ENCODE measurements at regions not wholly inside any gene's neighbourhood (a gene's known extent, or its start where the extent isn't known, plus 50 kb on each side); places are given as distances from the start of the nearest gene placed in this dataset.

DNA sequence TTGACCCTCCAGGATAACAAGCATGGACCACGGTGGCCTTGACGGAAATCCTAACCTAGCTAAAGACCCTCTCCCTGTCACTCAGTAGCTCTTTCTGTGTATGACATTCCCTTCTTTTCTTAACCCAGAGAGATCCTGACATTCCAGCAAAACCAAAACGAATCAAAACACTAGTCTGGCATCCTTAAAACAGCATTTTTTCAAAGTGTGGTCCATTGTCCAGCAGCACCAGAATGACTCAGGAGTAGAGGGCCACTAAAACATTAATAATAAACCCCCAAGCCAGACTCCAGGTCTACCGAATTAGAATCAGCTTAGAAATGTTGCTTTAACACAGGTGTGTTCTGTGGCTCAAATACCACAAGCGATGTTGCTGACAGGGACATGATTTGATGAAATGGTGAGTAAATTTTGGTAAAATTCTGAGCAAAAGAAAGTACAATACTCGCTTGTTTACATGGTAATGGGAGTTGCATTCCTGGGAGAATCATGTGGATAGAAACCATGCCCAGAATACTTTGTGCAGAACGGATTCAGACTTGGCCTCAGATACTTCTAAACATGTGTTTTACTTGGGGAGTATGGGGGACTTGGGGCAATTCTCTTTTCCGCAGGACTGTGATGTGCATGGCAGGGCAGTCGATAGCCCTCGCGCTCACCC lies 174.2 kb upstream of the KCNG1 start:
- TF ChIP-seq, protein P1, sequence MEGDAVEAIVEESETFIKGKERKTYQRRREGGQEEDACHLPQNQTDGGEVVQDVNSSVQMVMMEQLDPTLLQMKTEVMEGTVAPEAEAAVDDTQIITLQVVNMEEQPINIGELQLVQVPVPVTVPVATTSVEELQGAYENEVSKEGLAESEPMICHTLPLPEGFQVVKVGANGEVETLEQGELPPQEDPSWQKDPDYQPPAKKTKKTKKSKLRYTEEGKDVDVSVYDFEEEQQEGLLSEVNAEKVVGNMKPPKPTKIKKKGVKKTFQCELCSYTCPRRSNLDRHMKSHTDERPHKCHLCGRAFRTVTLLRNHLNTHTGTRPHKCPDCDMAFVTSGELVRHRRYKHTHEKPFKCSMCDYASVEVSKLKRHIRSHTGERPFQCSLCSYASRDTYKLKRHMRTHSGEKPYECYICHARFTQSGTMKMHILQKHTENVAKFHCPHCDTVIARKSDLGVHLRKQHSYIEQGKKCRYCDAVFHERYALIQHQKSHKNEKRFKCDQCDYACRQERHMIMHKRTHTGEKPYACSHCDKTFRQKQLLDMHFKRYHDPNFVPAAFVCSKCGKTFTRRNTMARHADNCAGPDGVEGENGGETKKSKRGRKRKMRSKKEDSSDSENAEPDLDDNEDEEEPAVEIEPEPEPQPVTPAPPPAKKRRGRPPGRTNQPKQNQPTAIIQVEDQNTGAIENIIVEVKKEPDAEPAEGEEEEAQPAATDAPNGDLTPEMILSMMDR (IDR thresholded peaks at IDR 0.05; ENCODE audit: extremely low read depth in 1 of 2, insufficient read depth in 1 of 2, low read depth in 1 of 2, low read length in 2 of 2) = no peak
- no peak for TF ChIP-seq POLR2AphosphoS5 (IDR thresholded peaks at IDR 0.05; ENCODE audit: insufficient read depth, low read depth, low read length)
- no peak for TF ChIP-seq POLR2A (IDR thresholded peaks at IDR 0.05; ENCODE audit: low read depth, low read length)
- TF ChIP-seq EZH2 (IDR thresholded peaks at IDR 0.05; ENCODE audit: borderline replicate concordance, low read depth, low read length, severe bottlenecking) = no peak
- no peak for TF ChIP-seq FOS (IDR thresholded peaks at IDR 0.05; ENCODE audit: borderline replicate concordance, insufficient read depth, low read length)
